ENCODE measurements at regions not wholly inside any gene's neighbourhood (a gene's known extent, or its start where the extent isn't known, plus 50 kb on each side); places are given as distances from the start of the nearest gene placed in this dataset.

DNA sequence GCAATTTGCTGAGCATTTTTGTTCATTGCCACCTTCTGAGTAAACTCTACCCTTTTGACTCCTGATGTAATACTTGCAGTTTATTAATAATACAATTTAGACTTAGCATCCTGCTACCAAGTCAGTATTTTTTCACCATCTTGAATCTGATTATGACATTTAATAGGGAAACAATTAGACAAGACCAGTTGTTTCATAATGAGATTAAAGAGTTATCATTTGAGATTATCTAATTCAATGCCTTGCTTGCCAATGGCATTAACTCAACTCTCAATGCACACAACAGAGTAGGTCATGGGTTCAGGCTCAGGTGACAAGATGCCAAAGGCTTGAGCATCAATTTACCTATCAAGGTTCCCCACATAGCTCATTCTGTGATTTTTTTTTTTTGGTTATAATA, 488.4 kb downstream of the DISC1 start:
- no peaks in the 10 kb centered on the region for H4K20me1 ChIP-seq (ENCODE audit: insufficient read depth)
- H3K27ac ChIP-seq: no peak overlapping the region
- H3K4me1 ChIP-seq (ENCODE audit: low read depth, poor library complexity, severe bottlenecking): no peaks in the 10 kb centered on the region
- no peak overlapping the region for H2AFZ ChIP-seq (ENCODE audit: low read depth)
- no peak overlapping the region for H3K9ac ChIP-seq
- no peaks in the 10 kb centered on the region for H3K36me3 ChIP-seq (ENCODE audit: insufficient read depth)
- no peak overlapping the region for H3K4me3 ChIP-seq (IDR thresholded peaks at IDR 0.05; ENCODE audit: insufficient read depth, low read depth, low read length)
- no peaks in the 10 kb centered on the region for H3K79me2 ChIP-seq (ENCODE audit: insufficient read depth, low read depth)
- no peak overlapping the region for H3K4me2 ChIP-seq
- no peak for TF ChIP-seq CTCF (conservative IDR thresholded peaks at IDR 0.05; ENCODE audit: low read depth, low read length)
- no peaks in the 10 kb centered on the region for H3K27me3 ChIP-seq (ENCODE audit: insufficient read depth, low read depth)

DNA sequence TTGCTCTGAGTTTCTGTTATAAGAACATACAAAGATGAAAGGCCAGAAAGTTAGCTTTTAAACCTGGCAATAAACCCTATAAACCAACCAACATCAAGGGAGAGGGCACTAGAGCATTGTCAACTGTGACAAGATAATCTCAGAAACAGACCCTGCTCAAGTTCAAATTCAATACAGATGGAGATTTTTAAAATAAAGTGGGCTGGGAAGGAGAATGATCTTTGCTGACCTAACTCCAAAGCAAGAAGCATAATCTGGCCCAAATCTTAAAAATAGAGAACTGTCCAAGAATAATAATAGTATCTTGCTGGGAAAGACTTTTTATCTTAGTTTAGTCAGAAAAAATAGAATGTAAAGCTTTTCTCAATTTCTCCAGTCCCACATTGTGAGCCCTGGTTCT, 485.5 kb downstream of the DISC1 start:
- no peaks in the 10 kb centered on the region for H4K20me1 ChIP-seq (ENCODE audit: insufficient read depth)
- no peaks in the 10 kb centered on the region for H3K79me2 ChIP-seq (ENCODE audit: insufficient read depth, low read depth)
- H3K27ac ChIP-seq: no peak overlapping the region
- TF ChIP-seq CTCF (conservative IDR thresholded peaks at IDR 0.05; ENCODE audit: low read depth, low read length): no peak
- H2AFZ ChIP-seq (ENCODE audit: low read depth): no peak overlapping the region
- H3K4me2 ChIP-seq: no peak overlapping the region
- H3K4me3 ChIP-seq (IDR thresholded peaks at IDR 0.05; ENCODE audit: insufficient read depth, low read depth, low read length): no peak overlapping the region
- no peaks in the 10 kb centered on the region for H3K27me3 ChIP-seq (ENCODE audit: insufficient read depth, low read depth)
- H3K4me1 ChIP-seq (ENCODE audit: low read depth, poor library complexity, severe bottlenecking): no peaks in the 10 kb centered on the region
- no peak overlapping the region for H3K9ac ChIP-seq
- H3K36me3 ChIP-seq (ENCODE audit: insufficient read depth): no peaks in the 10 kb centered on the region

DNA sequence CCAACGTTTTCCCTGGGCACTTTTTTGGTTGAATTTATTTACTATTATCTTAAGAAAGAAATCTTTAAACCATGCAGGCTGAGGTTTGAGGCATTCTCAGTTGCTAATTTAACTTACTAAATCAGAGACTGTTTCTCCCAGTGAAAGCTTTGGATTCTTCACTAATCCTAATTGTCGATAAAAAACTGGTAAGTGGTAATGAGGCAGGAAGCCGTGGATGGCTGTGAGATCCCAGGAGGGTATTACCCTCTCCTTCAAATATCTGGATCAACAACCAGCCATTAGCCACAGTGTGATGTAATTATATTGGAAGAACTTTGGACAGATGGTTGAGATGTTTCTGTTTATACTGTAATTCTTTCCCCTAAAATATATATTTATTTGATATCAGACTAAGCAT, 485.0 kb downstream of the DISC1 start:
- no peak overlapping the region for H2AFZ ChIP-seq (ENCODE audit: low read depth)
- H4K20me1 ChIP-seq (ENCODE audit: insufficient read depth): no peaks in the 10 kb centered on the region
- H3K36me3 ChIP-seq (ENCODE audit: insufficient read depth): no peaks in the 10 kb centered on the region
- no peak overlapping the region for H3K9ac ChIP-seq
- H3K27ac ChIP-seq: no peak overlapping the region
- H3K4me3 ChIP-seq (IDR thresholded peaks at IDR 0.05; ENCODE audit: insufficient read depth, low read depth, low read length): no peak overlapping the region
- no peak for TF ChIP-seq CTCF (conservative IDR thresholded peaks at IDR 0.05; ENCODE audit: low read depth, low read length)
- no peaks in the 10 kb centered on the region for H3K79me2 ChIP-seq (ENCODE audit: insufficient read depth, low read depth)
- H3K27me3 ChIP-seq (ENCODE audit: insufficient read depth, low read depth): no peaks in the 10 kb centered on the region
- H3K4me1 ChIP-seq (ENCODE audit: low read depth, poor library complexity, severe bottlenecking): no peaks in the 10 kb centered on the region
- no peak overlapping the region for H3K4me2 ChIP-seq

DNA sequence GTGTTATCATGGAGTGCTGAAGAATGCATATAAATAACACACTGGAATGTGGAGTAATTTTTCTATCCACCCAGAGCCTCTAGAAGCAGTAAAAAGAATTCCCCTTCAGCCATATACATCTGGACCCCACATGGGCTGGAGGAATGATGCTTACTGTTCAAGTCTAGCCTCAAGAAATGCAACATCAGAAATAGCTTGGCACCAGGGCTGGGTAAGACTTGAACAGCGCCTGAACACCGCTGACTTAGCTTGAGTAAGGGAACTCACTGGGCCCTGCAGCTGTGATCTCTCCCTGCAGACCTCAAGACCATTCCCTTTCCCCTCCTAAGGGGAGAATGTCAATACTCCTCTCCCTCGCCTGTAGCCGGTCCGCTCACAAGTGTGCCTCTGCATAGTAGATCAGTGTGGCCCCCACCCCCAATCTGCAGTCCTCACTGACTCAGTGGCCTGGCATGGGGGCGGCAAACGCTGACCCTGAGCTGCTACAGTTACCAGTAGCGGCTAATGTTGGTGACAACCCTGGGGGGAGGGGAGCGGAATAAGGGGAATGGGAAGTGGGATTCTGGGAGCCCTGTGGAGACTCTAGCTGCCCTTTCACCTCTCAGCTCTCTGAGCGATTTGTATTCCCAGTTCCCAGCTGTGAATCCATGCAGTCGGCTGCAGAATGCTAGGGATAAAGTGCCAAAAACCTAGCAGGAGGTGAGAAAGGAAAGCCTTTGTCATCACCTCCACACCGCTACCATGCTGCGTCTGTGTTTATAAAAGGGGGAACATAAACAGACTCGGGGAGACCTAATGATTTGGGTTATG, 483.9 kb downstream of the DISC1 start:
- Histone ChIP-seq H3K4me1 (ENCODE audit: low read depth, poor library complexity, severe bottlenecking) (no peaks in the 10 kb centered on the region), H3K9ac (no peak overlapping the region), H3K79me2 (ENCODE audit: insufficient read depth, low read depth) (no peaks in the 10 kb centered on the region), H3K4me3 (IDR thresholded peaks at IDR 0.05; ENCODE audit: insufficient read depth, low read depth, low read length) (no peak overlapping the region), H3K27me3 (ENCODE audit: insufficient read depth, low read depth) (no peaks in the 10 kb centered on the region), H3K4me2 (no peak overlapping the region), H3K36me3 (ENCODE audit: insufficient read depth) (no peaks in the 10 kb centered on the region), H4K20me1 (ENCODE audit: insufficient read depth) (no peaks in the 10 kb centered on the region), H3K27ac (no peak overlapping the region), H2AFZ (ENCODE audit: low read depth) (no peak overlapping the region)
- no peak for TF ChIP-seq CTCF (conservative IDR thresholded peaks at IDR 0.05; ENCODE audit: low read depth, low read length)
